ENCODE measurements at regions not wholly inside any gene's neighbourhood (a gene's known extent, or its start where the extent isn't known, plus 50 kb on each side); places are given as distances from the start of the nearest gene placed in this dataset.

DNA sequence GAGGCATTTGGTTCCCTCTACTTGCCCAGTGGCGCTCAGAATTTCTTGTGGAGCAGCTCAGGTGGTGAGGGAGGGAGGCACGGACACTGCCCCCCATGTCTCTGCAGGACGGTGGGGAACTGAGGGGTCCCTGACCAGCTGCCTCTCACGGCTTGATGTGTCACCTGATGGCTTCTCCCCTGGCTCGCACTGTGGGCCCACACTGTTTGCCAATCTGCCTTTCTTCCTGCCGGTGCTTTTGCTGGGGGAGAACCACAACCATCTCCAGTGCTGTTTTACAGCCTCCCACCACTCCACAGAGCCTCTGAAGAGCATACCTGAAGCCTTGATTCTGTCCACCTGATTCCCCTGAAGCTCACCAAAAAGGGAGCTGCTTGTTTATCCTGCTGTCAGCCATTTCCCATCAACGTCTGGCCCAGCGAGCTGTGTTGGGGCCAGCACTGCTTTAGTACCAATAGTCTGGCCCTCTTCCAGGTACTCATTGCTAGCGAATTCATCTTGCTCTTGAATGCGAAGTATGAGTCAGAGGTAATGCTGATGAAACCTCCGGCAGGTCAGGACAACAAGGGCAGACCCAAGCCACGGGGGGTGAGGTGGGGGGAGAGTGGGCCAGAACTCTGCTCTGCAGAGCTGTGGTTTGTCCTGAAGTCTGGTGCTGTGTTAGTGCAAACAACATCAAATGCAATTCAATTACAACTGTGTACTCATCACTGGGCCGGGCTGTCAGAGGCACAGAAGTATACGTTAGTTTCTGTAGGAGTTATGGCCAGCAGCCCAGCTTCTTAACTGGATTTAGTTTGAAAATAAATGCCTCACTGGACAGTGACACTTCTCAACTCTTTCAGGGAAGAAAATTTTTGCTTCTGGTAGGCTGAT, 208.3 kb upstream of the JADE1 start:
- no peak for DNase-seq

DNA sequence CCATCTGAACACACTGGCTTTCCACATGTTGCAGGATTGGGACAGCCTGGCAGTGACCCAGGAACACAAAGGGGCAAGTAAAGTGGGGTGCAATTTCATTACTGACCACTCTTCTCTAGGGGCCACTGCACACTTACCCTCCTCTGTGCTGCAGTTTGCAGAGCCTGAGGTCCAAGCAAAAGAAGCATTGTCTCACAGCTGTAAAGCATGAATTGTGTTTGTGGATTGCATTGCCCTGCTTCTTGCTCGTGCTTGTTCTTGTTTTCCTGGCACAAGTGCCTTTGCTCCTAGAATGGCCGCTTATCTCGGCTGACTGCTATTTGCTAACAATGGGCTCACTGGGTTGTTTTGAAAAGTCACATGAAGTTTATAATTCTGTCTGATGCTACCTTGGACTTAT, 209.1 kb upstream of the JADE1 start:
- no peak for DNase-seq

DNA sequence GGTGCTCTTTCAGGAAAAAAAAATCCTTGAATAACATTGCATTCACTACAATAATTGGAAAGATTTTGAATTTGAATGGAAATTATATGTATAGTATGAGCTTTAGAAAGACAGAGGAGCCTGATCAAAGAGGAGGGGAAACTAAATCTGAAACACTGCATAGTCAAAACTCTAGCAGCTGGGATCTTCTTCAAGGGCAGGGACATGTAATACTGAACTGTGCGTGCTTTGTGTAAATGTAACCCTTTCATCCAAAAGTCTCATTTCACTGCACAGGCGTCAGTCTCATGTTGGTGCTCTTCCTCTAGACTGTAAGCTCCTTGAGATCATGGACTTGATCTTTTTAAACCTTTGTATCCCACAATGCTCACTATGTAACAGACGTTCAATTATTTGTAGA, 212.0 kb upstream of the JADE1 start:
- peak in 1 of 5 experiments; percentile 17 for DNase-seq

DNA sequence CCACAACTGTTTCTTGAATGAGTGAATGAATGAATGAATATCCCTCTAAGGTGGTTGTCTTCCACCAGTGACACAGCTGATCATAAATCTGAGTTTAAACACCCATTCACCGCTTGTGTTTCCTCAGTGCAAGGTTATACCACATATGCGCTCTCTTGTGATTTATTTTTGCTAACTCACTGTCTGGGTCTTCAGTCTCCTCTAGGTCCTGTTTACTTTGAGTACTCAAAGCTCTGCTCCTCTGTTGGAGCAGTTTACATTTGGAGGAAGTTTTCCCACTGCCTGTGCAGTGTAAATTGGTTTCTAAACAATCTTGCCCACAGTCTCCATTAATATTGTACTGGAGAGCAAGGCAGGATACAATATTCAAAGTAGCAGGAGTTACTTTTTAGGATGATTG, 212.6 kb upstream of the JADE1 start:
- DNase-seq = no peak

DNA sequence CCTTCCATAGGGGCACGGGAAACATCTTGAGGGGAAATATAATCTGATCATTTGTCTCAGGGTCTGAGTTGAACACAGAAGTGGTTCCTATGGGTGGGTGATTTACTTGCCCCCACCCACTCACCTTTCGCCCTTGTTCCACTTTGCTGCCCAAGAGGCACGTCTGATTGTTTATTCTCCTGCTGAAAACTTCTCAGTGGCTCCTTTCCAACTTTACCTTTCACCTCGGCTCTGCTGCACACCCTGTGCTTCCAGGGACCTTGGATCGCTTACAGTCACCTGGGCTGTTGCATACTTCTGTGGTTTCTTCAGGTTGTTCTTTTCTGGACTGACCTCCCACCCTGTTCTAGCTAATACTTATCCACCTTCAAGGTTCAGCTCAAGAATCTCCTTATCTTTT, 213.4 kb upstream of the JADE1 start:
- no peak for DNase-seq

DNA sequence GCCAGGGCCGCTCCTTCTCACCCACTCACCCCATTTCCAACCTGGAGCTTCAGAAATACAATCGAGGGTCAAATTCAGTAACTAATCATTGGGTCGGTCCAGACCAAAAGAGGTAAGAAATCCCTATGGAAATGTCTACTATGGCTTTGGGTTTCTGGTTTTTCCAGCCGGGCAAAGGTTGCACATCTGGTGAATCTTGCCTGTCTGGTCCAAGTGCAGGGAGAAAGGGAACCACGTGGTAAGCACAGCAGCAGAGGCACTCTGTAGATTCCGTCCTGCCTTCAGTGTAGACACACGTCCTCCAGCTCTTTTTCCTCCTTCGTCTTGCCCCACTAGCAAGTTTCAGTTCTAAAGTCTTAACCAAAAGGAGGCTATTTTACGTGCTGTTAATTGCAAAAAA, 218.0 kb upstream of the JADE1 start:
- no peak for DNase-seq

DNA sequence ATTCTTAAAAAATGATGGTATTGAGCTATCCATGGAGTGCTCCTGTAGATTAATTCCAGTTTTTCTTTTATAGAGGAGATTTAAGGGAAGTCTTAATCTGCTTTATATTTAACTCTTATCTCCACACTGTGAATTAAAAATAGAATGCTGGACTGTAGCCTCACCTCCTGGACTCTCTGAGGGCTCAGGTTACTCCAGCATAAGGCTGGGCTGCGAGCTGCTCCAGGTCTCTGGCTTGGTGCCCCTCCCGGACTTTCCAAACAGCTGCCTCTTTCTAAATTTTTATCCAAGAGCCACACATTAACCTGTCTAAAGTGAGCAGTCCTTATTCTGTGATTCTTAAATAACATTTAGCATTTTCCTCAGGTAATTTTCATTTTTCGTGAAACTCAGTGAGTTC, 218.7 kb upstream of the JADE1 start:
- no peak for DNase-seq

DNA sequence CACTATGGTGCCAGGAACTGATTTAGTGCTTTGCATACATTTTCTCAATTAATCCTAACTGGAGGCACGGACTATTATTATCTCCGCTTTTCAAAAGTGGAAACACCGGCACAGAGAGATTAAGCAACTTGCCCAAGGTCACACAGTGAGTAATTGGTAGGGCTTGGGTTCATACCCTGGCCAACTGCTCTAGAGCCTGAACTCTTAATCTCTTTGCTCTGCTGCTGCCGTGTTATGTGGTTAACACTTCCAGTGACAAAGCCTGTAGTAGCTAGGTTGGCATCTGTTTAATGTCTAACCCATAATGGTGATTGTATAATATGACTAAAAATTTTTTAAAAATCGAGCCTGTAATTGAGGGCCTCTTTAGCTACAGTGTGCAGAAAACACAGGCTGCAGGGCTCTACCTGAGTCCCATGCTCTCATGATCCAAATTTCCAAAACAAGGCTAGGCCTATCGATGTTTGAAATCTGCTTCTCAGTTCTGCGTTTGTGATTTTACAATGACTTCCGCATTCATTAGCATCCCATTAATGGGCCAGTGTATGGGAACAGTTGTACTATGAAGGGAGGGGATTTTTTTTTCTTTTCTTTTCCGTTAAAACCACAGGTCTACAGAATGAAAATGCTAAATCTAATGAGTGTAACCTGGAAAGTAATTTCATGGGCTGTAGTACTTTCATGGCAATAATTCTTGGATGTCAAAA, 219.3 kb upstream of the JADE1 start:
- DNase-seq = no peak

DNA sequence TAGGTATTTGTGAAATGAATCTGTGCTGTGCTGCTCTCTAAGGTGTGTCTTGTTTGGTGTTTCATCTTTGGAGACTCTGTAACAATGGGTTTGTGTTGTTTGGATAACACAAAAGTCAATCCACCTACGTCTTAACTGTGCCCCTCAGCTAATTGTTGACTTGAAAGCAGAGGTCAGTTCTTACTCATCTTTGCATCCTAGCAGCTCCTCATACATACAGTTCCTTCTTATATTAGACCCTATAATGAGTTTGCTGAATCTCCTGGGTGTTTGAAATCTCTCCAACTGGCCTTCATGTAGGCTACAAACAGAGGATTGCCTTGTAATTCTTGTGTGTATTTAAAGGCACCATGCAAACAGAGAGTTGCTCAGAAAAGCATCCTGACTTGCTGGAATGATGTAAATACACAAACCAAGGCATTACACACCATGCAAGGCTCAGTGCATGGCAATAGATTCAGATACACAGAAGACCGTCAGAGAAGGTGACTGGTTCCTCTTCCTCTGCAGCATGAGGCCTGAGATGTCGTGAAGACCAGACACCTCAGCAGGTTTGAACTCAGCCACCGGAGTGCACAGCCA, 220.0 kb upstream of the JADE1 start:
- no peak for DNase-seq

DNA sequence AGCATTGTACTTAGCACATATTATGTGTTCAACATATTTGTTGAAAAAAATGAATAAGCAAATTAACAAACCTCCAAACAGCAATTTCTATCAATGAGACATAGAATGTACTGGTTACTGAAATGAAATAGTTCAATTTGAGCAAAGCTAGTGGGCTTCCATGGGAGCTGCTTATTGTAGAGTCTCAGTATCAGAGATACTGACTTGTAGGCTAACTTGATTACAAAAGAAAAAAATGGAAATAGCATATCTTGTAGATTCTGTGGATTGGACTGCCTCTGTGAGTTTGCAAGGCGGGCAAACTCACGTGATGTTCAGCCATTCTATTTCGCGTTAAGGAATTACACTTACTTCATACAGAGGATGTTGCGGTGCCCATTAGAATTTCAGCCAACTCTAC, 222.1 kb upstream of the JADE1 start:
- no peak for DNase-seq

DNA sequence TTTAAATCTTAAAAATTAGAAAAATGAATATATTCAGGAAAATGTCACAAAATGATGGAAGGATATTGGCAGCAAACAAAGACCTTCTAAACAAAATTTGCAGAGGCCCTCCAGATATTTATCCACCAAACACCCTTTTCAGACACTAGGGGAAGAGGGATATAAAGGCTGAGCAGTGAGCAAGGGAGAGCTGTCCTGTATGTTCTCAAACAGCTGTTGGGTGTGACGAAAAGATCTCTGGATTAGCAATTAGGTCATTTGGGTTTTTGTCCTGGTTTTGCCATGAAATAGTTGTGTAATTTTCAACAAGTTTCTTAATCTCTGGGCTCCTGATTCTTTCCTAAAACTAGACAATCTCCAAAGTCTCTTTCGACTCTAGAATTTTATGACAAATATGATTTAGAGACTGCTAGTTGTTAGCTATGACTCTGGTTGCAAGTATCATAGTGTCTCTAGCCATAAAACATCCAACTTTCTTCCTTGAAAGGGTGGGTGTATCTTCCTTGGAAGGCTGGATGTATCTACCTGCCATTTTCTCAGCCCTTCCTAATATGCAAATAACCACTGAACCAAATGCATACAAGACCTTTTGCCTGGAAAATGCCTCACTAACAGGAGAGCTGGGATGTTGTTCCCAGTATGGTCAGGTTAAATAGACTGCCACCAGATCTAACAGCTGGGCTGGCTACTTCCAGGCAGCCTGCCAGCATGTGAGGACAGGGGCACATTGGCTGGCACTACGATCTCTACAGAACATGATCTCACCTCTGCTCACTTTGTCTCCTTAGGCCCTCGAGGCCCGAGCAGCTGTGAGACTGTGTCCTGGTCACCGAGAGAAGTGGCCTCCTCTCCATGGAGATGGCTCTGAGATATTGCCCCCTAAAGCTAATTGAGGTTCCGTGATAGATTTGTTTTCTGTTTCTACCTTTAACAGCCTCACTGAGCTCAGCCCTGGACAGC, 225.5 kb upstream of the JADE1 start:
- no peak for DNase-seq

DNA sequence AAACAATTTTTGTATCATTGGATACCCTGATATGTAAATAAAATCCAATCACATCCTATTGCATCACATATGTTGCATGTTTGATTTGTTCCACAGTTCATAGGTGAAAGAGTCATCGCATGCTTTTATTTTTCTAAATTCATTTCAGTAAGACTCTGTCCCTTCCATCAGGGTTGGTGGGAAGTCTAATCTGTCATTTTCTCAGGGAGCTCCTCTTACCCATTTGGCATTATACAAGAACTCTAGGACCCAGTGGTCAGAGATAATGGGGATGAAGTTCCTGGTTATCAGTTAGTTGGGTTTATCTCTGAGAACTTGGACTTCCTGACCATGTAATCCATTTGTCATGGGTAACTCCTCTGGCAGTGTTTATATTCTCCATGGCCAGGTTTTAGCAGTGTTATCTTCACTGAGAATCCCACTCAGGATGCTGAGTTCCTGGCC, 227.1 kb upstream of the JADE1 start:
- DNase-seq = no peak

DNA sequence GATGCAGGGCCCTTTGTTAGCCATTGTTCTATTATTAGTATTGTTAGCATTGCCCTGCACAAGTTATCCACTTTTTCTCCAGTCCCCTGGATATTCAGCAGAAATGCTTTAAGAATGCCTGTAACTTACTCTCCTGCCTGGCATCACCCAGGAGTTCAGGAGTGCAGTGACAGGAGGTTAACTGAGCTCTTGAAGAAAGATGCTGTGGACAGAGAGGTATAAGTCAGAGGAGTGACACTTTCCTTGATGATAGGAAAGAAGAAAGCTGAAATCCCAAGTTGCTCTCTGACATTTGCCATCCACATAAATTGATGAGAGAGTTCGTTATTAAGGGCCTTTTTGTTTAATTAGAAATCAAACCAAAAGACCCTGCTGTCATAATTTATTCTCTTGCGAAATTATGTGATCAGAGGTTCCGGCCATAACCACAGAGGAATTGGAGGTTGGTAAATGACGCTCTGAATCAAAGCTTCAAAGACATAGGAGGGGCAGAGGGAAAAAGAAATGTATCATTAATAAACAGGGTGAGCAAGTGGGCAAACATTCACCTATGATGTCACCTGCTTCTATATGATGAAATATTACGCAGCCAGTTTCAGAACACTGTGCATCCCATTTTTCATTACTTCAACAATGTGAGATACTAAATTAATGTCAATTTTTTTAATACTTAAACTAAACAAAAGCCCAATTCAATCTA, 230.2 kb upstream of the JADE1 start:
- DNase-seq = no peak

DNA sequence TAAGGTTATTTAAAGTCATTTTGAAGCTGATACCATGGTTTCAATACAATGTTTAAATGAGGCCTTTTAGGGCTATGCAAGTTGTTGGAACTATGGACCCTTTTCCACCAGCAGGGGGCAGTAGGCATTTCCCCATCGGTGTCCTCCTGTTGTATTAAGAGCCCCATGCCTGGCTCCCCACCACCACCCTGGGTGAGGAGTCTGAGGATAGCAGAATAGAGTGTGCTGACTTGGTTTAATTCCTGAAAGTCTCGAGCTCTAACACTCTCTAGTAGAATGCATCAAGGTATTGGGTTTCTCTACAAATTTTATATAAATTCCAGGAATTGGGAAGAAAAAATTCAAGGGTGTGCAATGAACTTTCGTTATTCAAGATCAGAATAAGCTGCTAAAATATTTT, 234.8 kb upstream of the JADE1 start:
- DNase-seq = peak in 3 of 5 experiments; percentile 41 to 80 (median 44)

DNA sequence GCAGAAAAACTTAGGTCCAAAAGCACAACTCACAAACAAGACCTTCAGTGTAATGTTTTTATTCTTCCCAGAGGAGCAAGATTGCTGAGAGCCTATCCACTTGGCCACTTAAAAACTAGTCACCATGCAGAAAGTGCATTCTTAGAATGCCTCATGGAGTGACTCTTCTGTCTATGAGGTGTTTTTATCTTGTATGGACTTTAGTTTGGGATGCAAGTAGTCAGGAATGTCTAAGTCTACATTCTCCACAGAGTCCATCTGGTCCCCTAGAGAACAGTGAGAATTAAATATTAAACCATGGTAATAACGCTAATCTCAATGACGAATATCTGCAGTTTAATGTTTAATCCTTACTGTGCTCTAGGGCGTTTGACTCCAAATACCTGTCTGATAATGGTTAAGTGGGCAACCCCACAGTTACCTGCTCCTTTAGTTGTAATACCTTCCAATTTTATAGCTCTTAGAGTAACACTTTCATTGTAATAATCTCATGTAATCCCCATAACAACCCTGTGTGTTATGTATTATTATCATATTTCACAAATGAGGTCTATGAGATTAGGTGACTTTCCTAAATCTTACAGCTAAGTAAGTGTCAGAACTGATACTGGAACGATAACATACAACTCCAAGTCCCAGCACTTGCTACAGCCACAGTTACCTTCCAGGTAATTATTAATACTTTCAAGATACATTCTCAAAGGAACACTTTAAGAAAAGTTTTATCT, 235.6 kb upstream of the JADE1 start:
- no peak for DNase-seq

DNA sequence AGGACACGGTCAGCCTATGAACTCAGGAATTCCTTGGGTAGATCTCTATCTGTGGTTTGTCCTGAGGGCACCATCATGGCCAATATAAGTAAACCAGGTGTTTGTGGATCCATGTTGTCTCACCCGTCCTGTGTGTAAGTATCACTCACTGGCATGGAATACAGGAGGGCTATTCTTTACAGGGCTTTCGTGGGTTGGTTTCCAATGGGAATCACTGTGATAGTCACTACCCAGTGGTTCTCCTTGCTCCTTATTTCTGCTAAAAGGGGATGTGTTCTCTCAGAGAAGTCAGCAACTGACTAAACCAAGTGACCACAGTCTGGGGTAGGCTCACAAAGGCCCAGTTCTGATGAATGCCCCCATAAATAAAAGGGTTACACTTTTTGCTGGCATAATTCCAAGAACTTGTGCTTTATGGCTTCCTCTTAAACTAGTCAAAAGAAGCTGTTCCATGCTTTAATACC, 236.7 kb upstream of the JADE1 start:
- no peak for DNase-seq

DNA sequence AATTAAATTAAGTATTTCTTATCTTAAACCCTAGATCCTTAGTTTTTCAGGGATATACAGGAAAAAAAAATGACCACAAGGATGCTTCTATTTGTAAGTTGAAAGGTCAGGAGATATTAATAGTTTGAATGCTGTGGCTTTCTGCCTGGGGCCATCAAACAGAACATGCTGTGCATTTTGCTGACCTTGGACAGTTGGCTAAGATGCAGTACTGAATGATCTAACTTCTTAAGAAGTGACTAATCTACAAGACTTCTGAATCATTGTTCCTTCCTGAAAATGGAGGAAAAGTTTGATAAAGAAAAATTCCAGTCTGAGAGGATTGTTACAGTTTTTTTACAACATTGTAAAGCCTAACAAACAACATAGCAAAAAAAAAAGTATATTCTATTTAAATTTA, 237.8 kb upstream of the JADE1 start:
- no peak for DNase-seq

DNA sequence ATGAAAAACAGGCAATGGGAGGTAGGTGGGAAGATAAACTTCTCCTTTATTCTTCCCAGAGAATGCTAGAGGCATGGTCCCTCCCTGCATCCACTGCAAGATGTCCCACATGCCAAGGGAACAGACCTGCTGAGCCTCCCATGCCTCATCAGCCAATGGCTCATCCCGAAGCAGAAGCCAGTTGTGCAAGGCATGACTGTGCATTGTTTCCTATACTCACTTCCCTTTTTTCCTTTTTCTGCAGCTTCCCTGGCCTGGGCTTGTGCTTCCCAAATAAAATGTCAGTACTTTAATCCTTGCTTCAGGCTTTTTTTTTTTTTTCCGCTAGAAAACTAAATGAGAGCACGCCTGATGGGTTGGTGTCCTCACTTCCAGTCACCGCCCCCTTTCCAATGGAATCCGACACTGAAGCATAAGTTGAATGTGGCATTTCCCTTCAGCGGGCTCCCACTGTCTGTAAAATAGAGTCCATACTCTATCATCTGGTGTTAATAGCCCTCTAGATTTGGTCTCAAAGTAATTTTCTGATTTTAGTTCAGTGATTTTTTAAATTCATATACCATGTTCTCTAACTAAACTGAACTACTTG, 239.0 kb upstream of the JADE1 start:
- DNase-seq = no peak

DNA sequence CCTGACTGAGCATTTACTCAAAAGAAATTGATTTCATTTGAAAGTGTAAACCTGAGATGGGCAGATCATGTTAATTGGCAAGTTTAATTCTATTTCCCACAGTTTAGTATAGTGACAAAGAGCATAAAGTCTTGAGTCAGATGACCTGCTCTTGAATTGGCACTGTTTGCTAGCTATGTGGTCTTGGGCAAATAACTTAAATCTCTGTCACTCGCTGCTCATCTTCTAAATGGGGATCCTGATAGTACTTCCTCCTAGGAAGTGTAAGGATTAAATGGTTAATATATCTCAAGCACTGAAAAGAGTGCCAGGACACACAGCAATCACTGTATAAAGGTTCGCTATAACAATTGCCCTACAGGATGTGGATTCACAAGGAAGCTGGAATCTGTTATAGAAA, 242.8 kb upstream of the JADE1 start:
- no peak for DNase-seq

DNA sequence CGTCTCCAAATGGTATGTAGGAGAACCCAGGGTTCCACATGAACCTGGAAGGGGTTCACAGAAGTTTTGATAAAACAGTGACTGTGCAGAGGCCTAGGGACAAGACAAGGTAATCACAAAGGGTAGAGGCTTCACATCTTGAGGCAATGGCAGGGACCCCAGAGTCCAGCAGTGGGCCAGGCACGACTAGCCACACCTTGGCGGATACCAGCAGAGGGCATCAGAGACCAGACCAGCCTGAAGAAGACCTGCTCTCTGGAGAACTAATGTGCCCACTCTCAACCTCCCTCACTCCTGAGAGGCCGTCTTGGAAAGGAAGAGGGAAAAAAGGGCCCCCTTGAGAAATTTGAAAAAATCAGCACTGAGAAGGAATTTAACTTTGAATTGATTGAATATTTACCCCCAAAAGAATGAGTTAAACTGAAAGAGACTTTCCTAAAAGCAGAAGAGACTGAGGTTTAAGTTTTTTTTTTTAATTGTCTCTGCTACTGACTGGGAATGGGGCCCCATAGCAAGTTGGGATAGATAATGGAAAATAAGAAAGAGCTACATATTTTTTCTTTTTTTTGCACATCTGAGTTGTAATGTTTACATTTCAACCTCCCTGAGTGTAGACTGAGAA, 243.8 kb upstream of the JADE1 start:
- peak in 1 of 5 experiments; percentile 20 for DNase-seq
